ENCODE measurements at regions not wholly inside any gene's neighbourhood (a gene's known extent, or its start where the extent isn't known, plus 50 kb on each side); places are given as distances from the start of the nearest gene placed in this dataset.

DNA sequence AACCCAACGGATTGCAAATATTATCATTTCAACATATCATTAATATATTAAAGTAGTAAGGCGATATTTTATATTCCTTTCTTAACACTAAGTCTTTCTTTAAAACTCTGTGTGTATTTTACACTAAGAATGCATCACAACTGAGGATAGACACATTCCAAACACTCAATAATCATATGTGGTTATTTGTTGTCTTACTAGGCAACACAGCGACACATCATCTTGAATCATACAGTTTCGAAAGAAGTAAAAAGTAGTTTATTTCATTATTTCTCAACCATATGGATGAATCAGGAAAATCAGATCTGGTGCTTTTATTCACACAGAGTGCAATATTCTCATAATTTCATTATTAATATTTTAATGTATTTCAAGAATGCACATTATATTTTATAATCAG is 662.4 kb downstream of the EPHA7 start:
- TF ChIP-seq, protein P1, sequence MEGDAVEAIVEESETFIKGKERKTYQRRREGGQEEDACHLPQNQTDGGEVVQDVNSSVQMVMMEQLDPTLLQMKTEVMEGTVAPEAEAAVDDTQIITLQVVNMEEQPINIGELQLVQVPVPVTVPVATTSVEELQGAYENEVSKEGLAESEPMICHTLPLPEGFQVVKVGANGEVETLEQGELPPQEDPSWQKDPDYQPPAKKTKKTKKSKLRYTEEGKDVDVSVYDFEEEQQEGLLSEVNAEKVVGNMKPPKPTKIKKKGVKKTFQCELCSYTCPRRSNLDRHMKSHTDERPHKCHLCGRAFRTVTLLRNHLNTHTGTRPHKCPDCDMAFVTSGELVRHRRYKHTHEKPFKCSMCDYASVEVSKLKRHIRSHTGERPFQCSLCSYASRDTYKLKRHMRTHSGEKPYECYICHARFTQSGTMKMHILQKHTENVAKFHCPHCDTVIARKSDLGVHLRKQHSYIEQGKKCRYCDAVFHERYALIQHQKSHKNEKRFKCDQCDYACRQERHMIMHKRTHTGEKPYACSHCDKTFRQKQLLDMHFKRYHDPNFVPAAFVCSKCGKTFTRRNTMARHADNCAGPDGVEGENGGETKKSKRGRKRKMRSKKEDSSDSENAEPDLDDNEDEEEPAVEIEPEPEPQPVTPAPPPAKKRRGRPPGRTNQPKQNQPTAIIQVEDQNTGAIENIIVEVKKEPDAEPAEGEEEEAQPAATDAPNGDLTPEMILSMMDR (IDR thresholded peaks at IDR 0.05; ENCODE audit: insufficient read depth, low read length), result no peak
- no peak for TF ChIP-seq POLR2AphosphoS5 (IDR thresholded peaks at IDR 0.05; ENCODE audit: low read depth)
- TF ChIP-seq, protein P2, sequence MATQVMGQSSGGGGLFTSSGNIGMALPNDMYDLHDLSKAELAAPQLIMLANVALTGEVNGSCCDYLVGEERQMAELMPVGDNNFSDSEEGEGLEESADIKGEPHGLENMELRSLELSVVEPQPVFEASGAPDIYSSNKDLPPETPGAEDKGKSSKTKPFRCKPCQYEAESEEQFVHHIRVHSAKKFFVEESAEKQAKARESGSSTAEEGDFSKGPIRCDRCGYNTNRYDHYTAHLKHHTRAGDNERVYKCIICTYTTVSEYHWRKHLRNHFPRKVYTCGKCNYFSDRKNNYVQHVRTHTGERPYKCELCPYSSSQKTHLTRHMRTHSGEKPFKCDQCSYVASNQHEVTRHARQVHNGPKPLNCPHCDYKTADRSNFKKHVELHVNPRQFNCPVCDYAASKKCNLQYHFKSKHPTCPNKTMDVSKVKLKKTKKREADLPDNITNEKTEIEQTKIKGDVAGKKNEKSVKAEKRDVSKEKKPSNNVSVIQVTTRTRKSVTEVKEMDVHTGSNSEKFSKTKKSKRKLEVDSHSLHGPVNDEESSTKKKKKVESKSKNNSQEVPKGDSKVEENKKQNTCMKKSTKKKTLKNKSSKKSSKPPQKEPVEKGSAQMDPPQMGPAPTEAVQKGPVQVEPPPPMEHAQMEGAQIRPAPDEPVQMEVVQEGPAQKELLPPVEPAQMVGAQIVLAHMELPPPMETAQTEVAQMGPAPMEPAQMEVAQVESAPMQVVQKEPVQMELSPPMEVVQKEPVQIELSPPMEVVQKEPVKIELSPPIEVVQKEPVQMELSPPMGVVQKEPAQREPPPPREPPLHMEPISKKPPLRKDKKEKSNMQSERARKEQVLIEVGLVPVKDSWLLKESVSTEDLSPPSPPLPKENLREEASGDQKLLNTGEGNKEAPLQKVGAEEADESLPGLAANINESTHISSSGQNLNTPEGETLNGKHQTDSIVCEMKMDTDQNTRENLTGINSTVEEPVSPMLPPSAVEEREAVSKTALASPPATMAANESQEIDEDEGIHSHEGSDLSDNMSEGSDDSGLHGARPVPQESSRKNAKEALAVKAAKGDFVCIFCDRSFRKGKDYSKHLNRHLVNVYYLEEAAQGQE (IDR thresholded peaks at IDR 0.05; ENCODE audit: insufficient replicate concordance, low read depth), result no peak
- TF ChIP-seq GABPA (IDR thresholded peaks at IDR 0.05; ENCODE audit: low read depth), result no peak
